DMS153 treated with DMSO at 0.1 percent for 48 hours (cell line): ENCODE measurements at regions not wholly inside any gene's neighbourhood (a gene's known extent, or its start where the extent isn't known, plus 50 kb on each side); places are given as distances from the start of the nearest gene placed in this dataset.
"Not testable (repeated sequence)": the region's sequence is repeated elsewhere in the genome, so short reads cannot be mapped to it uniquely, and the experiment has no call there.

Source experiments
- DNase-seq: peaks from one replicate; lab custom pipeline; 2025; ENCODE audit not compliant: unreplicated experiment; lab: John Stamatoyannopoulos, UW

DNA sequence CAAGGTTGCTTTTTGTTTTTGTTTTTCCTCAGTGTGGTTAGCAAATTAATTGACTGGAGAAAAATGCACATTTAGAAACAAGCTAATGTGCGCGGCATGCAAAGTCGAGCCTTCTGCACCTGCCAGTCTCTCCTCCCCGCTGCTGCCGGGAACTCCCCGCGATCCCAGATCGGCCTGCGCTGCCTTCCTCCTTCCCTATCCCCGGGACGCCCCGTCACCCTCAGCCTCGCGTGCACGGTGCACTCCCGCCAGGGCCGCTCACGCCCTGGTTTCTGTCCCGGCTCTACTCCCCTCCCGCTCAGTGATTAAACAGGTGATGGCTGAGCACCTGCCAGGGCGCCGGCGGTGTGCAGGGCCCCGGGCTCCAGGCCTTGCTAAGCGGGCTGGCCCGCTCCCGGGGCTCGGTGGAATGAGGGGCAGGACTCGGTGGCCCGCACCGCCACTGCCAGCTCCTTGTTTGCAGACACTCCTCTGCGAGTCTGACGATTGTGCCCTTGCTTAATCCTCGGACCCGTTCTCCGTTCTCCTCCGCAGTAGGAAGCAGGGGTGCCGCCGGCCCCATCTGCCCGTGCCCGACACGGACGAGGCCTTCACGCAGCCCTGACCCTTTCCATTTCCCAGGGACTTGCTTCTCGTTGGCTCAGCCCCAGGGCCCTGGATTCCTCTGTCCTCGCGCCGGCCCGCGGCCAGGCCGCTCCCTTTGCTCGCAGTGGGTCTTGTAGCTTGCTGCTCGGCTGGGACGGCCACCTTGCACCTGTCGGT is 143.4 kb downstream of the TRIML1 start:
- DNase-seq = no peak

DNA sequence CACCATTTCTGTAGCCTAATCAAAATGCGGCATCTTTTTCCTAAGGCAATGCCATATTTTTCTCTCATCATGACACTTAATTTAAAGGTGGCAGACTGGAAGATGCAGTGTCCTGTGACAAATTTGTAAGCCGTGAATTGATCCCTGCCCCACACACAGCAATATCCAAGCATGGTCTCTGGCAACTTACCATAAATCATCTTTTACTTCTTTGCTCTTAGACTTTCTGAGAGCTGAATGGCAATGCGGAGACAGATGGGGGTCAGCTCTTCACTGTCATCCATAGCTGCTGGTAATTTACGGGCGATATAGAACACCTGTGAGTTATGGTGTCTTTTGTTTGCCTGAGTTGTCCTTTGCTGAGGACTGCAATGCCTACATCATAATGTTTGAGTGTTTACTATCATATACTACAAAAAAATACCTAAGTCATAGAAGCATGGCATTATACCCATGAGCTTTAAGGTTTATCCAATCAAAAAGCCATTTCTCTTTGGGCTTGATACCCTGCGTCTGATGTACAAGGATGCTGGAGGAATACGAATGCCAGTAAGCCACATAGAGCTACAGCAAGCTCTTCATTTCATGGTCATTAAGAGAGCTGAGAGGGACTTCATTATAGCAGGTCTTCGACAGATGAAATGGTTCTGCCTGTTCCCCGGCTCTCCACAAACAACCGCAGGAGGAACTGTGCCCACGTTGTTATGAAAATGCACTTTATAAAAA is 148.1 kb downstream of the TRIML1 start:
- no peak for DNase-seq

DNA sequence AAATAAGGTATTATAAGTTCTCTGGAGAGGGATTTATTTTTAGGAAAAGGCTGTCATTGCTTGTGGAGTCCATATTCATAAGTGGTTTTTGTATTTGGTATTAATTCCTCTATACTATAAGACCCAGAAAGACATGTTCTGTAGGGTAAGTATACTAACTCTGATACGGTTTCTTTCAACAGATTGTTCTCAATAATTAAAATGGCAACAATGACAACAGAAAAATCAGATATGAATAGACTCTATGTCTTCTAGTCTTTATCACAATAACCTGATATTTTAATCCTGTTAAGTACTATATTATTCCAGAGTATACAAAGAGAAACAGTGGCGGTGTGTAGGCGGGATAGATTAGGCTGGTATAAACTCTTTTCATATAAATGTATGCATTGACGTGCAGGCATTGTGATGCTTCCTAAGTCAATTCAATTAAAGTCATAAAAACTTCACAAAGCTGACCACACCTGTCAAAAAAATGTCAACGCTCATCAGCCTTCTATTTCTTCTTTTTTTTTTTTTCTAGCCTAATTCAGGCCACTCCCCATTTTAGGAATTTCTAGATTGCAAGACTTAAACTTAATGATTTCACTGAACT is 150.4 kb downstream of the TRIML1 start:
- no peak for DNase-seq

DNA sequence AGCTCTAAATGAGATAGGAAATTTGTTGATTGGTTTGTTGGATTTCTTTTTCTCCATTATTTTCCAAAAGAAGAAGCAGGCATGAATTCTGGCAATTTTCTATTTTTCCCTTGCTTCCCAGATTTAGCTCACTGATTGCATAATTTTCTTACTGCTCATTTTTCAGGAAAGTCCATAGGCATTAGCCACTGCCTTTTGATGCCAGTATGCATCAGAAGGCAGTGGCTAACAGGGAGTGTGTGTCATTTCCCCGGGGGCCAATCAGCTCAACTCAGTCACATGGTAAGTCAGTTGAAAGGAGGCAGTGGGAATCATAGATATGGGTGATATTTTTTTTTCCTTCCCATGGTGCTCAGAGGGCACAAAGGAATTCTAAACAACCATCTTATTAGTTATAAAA is 156.7 kb downstream of the TRIML1 start:
- DNase-seq = no peak

DNA sequence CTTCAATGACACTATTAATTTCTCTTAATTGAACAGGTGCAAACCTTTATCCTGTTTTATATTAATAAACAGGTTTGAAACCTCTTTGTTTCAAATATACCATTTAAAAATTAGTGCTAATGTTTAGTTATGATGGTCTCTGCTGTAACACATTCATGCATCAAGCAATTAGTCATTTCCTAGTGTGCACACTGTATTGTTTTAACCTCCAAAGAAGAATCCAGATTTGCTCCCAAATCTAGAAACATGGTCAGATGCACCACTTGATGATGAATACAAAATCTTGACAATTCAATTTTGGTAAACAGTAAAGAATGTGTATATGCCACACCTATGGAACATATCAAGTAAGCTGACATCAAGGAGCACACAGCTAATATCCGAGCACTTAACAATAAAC is 157.1 kb downstream of the TRIML1 start:
- no peak for DNase-seq

DNA sequence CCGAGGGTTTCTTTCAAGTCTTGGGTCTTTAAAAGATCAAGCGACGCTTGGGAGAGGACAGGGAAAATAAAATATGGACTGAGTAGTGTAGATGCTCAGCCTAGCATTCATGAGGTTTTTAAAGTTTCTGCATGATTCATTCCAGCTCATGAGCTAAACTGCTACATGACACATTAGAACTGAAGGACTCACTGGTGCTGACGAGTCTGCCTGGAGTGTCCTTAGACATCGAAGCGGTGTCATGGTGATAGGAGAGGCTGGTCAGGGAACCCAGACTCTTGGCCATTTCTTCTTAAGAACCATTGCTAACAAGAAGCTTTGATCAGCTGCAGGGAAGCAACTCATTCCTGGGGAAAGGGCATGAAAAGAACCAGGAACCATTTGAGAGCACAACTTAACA is 158.6 kb downstream of the TRIML1 start:
- no peak for DNase-seq

DNA sequence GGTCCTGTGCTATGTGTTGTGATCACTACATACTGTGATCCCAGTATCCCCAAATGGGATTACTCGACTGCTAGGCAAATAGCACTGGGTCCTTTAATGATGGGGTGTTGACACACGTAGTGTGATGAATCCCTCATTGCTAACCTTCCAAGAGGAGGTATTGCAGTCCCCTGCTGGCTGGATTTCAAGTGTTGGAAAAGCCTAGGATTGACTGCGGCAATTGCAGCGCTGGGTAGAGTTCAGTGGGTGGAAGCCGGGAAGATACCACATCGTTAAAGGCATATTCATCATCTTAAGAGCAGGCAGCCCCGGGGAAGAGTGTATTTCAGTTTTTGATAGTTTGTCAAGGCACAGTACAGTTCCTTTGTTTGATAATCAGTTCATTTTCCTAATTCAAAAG is 159.9 kb downstream of the TRIML1 start:
- DNase-seq = no peak

DNA sequence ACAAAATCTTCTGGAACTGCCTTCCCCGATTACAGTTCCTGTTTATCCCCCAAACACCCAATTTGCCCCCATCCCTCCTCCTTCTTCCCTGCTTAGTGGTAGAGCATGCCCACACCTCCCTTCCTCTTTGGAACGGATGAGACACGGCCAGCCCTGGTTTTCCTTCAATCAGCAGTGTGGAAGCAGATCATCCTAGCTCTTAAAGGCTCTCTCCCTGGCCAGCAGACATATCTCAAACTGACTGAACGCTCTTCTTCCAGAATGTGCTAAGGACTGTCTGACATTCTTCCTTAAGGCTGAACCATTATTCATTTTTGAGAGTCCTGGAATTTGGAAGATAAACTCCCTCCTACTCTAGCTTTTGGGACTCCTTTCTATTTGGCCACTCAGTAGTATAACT is 161.1 kb downstream of the TRIML1 start:
- DNase-seq = no peak

DNA sequence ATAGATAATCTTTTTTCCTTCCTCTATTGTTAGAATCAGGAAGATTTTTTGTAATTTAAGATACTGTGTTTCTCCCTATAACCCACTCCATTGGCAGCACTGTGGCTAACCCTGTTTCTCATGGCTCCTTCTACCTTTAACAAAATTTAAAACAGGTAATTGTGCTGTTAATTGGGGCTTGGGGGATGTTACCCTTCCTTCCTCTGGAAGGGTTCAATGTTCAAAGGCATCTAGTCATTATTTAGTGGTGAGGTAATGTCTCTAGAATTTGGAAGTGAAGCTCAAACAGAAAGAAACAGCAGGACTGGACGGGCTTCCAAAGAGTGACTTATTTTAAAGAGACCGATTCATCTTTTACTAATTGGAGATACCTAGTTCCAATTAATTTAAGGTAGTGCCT is 166.4 kb downstream of the TRIML1 start:
- DNase-seq = no peak

DNA sequence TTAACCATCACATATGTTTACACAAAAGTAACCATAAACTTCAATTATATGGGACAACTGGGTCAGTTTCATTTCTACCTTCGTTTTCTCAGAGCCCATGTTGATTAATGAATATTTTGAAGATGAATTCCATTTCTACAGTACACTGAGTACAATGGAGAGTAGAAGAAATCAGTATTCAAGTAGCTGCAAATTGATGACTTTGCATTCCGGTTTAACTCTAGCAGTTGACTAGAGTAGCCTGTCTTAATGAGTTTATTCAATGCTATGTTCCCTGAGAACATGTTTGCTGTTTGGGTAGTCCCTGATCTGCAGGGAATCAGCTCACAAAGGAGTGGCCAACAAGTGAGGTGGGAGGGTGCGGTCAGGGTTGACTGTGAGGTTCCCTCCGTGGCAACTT is 168.3 kb downstream of the TRIML1 start:
- DNase-seq = no peak

DNA sequence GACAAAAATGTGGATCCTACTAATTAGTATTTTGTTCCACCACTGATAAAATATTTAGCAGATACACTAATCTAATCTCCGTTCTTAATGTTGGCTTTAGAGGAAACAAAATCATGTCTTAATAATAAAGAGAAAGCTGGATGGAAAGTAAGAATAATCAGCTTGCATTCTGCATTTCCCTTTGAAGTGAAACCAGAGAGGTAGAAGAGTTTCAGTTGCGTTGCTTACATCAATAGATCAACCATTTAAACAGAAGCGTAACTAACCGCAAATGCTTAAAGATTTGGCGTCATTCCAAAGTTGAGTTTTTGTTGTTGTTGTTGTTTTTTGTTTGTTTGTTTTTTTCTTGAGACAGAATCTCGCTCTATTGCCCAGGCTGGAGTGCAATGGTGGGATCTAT is 168.9 kb downstream of the TRIML1 start:
- DNase-seq = no peak

DNA sequence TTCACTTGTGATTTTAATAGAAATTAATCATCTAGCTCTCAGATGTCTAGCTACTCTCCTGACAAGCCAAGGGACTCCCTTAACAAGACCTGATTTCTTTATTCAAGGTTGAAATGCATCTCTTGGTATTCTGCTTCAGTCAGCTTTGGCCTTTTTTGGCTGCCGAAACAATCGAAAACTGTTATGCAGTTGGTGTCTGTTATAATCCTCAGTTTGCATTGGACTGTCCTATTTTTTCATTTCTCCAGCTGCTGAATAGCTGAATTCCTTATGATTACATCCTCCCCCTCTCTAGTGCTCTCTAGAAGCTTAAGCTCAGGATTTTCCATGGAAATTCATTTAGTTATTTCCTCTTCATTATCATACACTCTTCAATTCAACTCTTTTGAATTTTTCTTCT is 177.2 kb downstream of the TRIML1 start:
- DNase-seq = no peak

DNA sequence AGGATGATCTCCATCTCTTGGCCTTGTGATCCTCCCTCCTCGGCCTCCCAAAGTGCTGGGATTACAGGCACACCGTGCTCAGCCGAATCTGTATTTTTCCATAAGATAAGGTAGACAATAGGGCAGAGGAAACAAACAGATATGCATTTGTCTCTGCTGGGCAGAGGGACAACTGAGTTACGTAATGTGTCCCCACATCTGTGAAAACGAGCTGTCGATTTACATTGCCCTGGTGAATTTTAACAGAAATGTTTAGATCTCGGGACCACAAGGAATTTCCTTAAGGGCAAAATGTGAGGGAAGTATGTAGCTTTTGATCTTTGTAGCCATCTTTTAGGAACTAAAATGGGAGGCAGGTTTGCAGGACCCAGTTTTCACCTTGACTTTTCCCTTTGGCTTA is 189.7 kb downstream of the TRIML1 start:
- DNase-seq = no peak

DNA sequence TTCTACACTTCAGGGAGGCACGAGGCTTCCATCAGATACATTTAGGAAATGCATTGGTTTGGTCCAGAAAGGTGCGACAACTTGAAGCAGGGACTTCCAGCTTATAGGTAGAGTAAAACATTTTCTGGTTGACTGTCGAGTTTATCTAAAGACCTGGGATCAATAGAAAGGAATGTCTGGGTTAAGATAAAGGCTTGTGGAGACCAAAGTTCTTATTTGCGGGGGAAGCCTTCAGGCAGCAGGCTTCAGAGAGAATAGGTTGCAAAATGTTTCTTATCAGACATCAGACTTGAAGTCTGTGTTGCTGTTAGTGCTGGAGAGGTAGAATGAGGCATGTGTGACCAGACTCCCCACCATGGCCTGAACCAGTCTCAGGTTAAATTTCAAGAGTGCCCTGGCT is 190.3 kb downstream of the TRIML1 start:
- DNase-seq = no peak

DNA sequence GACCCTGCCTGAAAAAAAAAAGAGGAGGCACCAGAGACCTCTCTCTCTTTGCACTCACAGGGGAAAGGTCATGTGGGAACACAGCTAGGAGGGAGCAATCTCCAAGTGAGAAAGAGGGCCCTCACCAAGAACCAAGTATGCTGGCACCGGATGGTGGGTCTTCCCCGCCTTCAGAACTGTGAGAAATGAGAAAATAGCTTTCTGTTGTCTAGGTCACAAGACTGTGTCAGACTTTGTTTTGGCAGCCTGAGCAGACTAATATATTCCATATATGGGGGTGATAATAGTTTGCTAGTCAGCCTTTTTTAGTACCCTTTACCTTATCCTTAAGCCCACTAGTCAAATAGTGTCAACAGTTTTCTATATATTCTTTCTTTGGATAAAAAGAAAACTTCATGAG is 193.0 kb downstream of the TRIML1 start:
- DNase-seq = no peak

DNA sequence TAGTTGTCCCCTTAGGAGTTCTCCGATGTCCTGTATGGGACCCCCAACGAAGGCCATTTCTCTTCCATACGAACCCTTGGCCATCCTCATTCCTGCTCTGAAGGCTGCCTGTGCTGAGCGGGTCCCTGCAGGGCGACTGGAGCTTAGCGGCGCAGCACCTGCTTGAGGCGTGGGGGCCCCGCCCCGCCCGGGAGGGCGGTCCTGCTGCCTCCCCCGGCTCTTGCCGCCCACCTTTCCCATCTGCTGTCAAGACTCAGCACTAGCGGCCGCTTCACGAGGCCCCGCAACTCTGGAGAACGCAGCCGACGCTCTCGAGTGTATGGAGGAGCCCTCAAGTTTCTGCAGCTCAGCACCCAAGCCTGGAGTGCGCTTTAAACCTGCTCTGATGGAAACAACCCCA is 197.7 kb downstream of the TRIML1 start:
- no peak for DNase-seq

DNA sequence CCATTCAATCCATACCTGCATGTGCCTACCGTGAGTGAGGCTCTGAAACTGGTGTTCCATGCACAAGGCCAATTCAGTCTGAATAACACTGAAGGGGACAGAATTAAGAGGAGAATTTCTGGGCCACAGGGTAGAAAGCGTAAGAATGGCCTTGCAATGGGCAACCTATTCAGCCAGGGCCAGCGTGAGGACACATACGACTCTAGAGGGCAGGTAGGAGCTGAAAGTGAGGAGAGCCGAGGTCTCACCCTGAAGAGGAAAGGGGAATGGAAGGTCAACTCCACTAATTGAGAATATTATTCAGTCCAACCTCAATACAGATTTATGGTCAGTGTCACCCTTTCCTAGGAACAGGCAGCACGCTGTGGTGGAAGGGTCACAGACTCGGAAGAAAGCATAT is 202.2 kb downstream of the TRIML1 start:
- DNase-seq = no peak

DNA sequence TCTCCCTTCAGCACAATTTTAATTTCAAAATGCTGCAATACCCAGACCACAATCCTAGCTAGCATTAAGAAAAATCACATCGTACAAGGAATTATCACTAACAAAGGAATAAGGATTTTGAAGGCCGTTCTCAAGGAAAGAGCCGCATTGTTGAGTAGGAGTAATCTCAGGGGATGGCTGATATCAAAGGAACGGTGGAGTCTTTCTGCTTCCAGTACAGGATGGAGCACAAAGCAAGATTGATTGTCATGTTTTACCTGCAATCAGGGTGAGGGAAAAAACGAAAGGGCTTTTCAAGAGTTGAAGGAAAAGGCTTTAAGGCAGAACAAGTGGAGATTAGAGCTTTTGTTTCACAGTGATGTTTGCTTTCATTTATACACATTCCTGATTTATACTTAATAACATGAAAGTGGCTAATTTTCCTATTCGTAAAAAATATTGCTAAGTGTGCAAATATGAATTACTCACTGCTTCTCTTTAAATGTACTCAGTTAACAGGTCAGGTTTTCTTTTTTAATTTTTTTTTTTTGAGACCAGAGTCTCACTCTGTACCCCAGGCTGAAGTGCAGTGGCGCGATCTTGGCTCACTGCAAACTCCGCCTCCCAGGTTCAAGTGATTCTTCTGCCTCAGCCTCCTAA is 207.0 kb downstream of the TRIML1 start:
- no peak for DNase-seq

DNA sequence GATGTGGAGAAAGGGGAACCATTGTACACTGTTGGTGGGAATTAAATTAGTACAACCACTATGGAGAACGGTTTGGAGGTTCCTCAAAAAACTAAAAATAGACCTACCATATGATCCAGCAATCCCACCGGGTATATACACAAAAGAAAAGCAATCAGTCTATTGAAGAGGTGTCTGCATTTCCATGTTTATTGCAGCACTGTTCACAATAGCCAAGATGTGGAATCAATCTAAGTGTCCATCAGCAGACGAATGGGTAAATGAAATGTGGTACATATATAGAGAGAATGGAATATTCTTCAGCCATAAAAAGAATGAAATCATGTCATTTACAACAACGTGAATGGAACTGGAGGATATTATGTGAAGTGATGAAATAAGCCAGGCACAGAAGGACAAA is 208.1 kb downstream of the TRIML1 start:
- no peak for DNase-seq

DNA sequence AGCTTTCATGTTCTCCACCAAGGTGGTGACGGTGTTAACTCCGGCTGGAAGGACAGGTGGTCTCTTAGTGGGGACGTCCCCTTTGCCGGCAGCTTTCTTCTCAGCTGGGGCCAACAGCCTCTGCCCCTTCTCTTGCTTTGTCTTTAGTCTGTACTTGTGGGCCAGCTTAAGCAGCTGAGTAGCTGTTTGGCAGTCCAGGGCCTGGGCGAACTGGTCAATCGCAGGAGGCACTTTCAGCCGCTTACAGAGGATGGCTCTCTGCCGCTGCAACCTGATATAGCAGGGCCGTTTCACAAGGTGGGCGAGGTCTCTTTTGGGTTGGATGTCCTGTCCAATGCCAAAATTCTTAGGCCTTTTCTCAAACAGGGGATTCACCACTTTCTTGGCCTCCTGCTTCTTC is 210.3 kb downstream of the TRIML1 start:
- DNase-seq = not testable (repeated sequence)

DNA sequence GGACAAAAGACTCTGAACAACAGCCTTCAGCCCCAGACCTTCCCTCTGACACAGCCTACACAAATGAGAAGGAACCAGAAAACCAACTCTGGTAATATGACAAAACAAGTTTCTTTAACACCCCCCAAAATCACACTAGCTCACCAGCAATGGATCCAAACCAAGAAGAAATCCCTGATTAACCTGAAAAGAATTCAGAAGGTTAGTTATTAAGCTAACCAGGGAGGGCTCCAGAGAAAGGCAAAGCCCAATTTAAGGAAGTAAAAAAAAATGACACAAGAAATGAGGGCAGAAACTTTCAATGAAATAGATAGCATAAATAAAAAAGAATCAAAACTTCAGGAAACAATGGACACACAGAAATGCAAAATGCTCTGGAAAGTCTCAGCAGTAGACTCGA is 224.0 kb downstream of the TRIML1 start:
- DNase-seq = no peak

DNA sequence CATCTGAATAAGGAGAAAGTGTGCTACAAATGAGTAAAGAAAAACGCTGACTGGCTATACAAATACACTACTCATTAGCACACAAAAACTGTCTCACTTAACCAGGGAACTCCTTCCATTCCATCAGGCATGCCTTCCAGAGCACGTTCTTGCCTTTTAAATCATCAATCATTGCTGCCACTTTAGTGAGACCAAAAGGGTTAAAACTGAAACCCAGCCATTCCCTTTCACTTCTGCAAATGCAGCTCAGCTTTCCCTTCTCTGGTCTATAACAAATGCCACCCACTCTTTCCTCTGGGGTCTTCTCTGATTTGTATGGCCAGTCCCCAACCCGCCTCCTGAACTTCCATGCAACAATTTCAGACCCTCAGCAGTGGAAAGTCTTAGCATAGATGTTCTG is 231.5 kb downstream of the TRIML1 start:
- DNase-seq = no peak
